NCI-H2171 treated with DMSO at 0.1 percent for 48 hours (cell line): ENCODE measurements at regions not wholly inside any gene's neighbourhood (a gene's known extent, or its start where the extent isn't known, plus 50 kb on each side); places are given as distances from the start of the nearest gene placed in this dataset.

ENCODE experiments used
- DNase-seq: peaks from one replicate; lab custom pipeline; 2025; lab: John Stamatoyannopoulos, UW

DNA sequence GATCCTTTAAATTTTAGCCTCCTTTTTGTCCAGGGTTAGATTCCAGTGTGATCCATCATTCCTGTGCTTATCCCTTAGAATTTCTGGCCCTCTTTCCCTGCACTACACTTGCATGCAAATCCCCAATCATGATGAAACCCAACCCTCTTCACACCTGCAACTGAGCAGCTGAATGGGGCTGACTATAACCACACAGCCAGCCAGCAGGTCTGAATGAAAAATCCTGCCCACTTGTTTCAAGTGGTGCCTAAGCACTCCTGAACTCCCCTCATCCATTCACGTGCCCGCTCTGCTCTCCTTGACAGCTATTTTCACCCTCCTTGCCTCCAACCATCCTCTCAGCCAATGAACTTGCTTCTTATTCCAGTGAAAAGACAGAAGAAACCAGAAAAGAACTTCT, 80.5 kb upstream of the AFF3 start:
- peak; percentile 5 for DNase-seq

DNA sequence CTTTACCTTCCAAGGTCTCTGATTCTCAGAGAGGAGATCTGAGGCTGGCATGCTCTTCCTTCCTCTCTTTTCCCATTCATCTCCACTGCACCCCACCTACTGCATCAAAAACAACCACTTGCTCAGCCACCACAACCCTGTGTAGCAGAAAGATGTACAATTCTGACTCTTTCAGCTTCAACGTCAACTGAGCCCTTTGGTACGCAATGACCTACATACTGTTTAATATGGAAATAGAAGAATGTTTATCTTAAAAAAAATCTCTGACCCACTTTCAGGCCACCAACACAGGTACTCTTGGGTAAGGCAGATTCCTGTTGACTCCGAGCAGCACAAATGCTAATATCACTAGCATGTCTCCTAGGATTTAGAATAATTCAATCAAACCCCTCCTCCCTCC, 76.2 kb upstream of the AFF3 start:
- no peak for DNase-seq

DNA sequence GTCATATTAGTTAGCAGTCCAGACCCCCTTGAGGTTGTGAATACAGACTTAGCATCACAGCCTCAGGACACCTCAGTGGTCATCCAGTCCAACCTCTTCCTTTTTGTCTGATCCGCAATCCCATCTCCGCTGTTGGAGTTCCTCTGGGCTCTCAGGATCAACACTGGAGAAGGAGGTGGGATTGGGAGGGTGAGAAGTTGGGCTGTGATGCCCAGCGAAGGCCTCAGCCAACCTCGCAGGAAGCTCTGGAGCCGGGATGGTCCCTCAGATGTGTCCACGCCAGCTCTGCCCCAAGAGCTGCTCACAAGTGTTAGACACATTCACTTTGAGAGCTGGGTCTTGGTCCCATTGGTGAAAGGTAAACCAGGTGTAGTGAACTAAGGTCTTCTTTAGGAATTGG, 74.9 kb upstream of the AFF3 start:
- DNase-seq = no peak

DNA sequence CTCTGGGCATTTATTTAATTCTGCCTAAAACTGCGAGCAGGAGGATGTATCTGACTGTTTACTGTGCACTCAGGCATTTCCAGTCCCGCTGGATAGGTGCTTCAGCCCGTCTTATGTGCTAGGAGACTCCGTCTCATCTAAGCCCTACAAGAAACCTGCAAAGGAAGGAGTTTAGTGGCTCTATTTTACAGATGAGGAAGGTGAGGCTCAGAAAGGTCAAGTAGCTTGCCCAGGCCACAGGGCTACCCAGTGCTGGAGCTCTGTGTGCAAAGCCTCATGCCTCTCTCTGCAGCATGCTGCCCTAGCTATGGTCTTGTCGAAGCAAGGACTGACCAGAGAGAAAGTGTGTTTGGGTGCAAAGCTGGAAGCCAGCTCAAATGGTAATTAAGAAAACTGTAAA, 73.6 kb upstream of the AFF3 start:
- no peak for DNase-seq

DNA sequence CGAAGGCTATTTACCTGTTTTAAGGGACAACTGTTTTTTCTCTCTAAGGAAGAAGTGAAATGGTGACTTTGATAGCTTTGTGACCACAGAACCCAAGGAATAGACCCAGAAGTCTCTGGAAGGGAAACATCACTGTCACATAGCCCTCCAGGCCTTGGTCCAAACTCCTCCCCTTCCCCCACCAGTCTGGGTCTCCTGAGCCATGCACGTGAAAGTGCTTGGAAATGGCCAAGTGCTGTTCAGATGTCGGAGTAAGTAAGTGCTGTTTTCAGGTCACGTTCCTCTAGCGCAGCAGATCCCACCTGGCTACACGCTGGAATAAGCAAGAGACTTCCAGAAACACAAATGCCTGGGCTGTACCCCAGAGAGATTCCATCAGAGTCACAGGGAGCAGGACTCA, 73.0 kb upstream of the AFF3 start:
- no peak for DNase-seq

DNA sequence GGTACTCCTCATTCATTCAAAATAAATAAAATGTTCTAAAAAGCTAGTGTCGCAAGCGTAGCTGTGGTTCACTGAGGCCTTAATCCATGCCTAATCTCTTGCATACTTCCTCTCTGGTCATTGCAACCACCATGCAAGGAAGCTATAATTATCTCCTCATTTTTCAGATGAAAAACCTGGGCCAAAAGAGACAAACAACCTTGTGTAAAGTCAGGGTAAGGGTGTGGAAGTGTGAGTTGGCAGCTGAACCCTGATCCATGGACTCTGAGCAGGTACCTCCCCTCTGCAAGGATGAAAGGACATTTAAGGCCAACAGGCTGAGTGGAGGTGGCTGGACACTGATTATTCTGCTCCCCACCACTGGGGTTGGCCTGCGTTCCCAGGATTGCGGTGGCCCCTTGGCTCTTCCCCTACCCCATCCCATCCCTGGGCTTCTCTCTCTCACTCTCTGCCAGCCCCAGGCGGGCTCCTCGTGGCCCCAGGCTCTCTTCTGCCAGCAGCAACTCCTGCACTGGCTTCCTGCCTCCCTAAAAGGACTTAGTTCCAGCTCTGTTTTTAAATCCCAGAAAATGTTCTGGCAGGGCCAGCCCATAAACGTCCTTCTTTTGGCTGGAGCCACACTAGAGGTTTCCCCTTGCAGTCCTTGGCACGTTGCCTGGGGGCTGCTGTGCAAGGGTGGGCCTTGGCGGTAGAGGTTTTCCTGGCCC, 72.0 kb upstream of the AFF3 start:
- DNase-seq = peak; percentile 12

DNA sequence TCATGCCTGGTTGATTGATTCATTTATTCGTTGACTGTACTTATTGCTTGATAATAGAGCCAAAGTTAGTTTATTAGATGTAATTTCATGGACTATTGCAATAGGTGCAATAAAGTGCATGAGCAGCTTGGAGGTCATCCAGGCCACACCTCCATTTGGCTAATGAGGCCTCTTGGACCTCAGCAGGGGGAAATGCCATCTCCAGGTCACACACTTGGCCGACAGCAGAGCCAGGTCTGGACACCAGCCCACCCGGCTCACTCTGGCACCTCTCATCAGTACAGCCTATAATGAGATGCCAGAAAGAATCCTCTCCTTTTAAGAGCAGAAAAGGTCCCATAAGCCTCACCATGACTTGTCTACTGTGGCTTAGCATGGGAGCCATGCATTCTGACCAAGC, 71.2 kb upstream of the AFF3 start:
- DNase-seq = no peak

DNA sequence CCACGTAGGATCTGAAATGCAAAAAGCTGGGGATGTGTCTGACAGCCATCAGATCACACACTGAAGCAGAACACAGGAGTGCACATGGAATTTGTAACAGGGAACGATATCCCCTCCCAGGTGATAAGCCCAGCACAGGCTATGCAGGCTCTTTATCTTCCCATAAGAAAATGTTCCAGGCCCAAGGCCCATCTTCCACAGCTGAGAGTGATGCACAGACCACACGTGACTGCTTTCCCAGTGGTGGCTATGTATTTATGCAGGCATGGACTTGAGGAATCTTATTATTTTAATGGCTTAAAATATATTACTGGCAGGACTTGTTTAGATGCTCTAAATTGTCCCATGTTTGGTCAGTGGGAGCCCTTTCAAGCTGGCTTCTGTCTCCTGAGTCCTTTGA, 70.5 kb upstream of the AFF3 start:
- DNase-seq = no peak

DNA sequence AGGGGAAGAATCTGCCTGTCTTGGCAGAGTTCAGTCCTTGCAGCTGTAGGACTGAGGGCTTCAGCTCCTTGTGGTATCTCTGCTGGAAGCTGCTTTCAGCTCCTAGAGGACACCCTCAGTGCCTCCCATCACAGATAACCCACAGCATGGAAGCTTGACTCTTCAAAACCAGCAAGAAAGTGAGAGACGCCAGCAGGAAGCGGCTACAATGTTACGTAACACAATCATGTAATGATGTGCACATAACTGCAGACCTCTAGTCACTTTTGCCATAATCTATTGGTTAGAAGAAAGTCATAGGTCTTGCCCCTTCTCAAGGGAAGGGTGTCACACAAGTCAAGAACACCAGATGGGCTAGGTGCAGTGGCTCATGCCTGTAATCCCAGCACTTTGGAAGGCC, 69.1 kb upstream of the AFF3 start:
- DNase-seq = no peak

DNA sequence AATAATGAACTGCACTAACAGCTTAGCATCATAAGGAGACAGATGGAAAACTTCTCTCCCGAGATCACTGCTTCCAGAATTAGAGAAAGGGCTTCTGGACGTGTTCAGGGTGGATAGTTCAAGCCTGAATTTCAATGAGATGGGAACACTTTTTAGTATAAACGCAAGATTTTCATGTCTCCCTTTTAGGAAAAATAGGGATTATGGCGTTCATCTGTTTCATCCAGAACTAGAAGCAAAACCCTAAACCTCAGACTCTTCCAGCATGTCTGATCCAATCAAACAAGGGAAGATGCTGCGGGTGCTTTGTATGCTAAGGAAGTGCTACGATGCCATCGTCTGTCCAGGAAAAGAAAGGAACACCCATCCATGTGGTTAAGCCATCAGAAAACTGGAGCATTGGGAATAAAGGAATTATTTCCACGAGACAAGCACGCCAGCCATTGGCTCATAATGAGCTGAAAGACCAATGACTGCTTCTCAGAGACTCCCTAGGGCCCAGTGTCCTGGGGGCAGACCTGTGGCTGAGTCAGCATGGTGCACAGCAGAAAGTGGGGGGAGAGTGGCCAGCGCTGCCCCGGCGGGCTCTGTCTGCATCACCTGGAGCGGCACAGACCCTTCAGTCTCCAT, 65.9 kb upstream of the AFF3 start:
- DNase-seq = peak; percentile 60

DNA sequence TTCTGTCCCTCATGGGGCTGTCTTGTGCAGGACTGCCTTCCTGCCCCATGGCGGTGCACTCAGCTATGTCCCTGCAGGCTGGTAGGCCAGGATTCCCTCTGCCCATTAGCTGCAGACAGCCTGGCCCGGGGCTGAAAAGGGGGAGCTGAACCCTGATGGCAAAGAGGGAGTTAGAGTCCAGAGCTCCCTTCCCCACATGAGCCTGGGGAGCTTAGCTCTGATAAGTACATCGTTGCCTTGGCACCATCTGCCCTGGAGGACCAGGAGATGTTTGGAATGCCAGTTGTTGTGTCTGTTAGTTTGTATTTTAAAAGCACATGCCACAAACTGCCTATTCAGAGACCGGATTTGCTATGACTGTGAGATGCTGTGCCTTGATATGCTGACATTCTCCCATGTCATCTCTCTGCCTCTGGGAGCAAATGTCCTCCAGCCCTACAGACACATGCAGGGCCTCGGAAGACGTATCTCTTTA, 65.1 kb upstream of the AFF3 start:
- no peak for DNase-seq

DNA sequence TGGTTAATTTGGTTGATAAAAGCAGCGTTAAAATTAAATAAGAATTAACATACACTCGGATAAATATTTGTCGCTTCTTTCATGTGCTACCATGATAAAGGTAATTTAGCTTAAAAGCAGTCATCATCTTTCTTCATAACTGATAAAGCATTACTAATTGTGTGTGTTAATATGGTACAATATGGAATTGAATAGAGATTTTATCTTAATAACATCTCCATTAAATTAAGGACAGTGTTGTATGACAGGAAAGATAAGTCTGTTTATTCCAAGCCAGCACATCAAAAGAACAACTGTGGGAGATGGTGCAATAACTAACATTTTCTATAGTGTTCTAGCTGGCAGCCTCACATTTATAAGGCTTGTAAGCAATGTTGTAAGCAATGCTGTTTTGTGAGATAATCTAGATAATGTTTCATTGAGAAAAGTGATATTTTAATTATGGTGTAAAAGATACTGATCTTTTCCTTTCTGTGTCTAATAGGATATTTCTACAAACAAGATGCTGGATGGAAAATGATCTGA, 64.4 kb upstream of the AFF3 start:
- no peak for DNase-seq

DNA sequence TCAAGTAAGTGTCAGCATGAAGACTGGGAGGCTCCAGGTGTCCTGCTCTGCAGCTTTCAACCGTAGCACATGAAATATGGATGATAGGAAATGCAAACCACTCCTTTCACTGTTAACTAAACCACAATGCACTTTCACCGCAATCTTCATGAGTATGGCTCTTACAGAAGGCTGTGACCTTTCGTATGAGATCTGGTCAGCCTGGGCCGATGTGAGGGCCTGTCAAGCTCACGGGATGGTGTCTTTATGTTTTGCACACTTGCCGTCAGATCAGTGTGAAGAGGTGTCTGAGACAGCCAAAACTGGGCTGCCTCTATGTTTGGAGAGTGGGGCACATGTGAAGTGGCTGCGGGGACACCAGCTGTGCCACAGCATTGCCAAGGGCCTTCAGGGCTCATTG, 62.8 kb upstream of the AFF3 start:
- DNase-seq = no peak

DNA sequence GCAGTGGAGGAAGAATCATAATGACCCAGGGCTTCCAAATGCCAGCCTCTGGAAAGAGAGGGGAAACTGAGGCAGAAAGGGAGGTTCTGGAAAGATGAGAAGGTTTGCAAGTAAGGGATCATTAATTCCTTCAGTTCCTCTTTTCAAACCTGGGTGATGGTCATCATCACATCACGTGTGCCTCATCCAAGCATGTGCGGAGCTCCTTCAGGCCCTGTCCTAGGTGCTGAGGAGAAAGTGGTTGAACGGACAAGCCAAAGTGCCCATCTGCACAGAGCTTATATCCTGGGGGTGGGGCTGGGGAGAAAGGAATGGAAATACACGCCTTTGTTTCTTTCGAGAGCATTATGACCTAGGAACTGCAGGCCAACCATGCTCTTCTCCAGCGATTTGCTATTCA, 60.2 kb upstream of the AFF3 start:
- DNase-seq = no peak

DNA sequence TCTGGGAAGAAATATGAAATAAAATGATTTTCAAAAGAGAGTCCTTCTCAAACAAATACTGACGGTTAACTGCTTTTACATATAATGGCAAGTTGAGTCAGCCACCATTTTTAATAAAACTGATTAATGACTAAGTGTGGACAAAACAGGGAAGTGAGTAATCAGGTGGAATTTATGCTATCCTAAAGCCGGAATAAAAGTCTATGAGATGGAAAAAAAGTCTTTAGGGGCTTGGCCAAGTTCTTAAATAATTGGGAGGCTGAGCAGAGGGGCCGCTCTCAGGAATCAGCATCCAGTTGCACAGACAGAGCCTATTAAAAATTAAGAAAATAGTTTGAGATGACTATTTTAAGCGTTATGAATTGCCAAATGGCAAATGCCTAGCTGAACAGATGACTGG, 58.6 kb upstream of the AFF3 start:
- no peak for DNase-seq

DNA sequence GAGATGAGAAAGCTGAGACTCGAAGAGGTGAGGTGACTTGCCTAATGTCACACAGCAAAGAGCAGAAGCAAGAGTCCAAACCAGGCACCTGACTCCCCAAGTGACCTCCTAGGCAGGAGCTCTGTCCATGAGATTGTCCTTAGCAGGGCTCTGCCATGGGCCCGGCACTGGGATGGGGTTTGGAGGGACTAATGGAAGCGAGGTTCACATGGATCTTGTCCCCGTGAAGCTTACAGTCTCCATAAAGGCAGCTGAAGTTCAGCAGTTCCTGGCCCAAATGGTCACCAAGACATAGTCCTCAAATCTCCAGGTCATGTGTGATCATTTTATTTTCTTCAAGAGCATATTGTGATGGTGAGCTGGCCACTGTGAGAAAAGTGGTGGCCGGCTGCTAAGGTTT, 57.0 kb upstream of the AFF3 start:
- no peak for DNase-seq

DNA sequence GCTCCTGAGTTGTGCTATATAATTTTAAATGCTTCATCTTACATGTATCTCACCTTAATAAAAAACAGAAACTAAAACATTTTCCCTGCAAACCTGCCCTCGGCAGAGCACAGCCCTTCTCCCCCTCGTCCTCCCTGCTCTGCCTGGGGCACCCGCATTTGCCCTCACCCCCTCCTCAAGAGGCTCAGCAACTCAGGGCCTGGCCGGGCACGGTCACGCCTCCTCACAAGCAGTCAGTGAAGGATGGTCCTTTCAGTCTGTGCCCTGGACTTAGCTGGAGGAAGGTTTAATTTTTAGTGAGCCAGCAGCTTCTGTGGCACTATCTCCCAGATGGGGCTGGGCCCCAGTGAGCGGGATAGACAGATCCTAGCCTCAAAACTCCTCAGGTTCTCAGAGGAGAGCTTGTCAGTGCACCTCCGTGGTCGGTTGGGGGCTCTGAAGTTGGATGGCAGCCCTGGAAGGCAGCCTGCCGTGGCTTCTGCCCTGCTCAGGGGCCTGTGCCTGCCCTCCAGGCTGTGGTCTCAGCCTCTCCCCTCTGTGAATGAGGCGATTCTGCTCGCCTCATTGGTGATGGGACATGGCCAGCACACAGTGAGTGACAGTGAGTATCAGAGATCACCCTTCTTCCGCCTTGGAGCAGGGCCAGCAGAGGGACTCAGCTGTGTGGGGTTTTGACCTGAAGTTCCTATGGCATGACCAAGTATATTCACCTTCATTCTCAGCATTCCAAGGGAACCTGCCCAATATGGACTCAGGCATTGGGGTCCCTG, 56.3 kb upstream of the AFF3 start:
- no peak for DNase-seq

DNA sequence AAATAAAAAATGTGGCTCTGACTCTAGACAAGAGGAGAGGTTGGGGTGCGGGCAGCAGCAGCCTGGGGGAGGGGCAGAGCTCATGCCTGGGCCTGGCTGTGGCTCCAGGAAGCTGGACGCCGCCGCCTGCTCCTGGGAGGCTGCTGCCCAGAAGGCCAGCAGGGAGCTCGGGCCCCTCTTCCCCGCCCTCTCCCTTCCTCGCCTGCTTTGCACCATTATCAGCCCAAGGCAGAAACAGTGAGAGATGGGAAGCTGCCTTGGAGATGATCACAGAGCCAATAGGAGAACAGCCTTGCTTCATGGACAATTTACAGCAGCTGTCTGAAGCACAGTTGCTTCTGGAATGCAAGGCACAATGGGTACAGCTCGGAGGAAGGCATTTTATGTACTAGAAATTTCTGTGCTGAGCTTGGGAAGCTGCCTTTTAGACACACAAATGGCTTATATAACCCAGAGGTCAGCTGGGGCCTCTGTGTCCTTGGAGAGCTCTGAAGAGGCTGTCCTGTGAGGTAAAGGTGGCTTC, 55.3 kb upstream of the AFF3 start:
- no peak for DNase-seq

DNA sequence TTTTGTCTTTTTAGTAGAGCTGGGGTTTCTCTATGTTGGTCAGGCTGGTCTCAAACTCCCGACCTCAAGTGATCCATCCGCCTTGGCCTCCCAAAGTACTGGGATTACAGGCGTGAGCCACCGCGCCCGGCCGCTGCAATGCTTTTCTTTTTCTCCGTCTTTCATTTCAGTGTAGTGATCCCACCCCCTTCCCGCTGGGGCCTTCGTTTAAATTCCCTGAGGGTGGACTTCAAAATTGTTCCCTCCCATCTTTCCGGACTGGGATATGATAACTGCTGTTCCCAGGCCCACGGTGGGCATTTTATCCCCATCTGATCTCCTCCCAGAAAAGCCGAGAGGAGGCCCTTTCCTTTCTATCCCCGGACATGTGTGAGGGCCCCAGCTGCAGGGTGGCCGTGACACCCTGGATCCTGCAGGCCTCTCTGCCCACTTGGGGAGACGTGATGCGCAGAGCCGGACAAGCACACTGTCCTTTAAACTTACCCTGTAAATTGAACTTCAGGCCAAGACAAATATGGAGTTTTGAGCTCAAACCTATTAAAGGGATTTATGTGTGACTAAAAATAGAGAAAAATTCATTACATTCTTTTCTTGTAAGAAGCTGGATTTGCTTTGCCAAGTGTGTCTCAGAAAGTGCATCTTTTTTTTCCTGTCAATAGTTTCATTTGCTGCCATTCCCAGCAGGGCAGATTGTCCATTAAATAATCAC, 54.5 kb upstream of the AFF3 start:
- DNase-seq = no peak

DNA sequence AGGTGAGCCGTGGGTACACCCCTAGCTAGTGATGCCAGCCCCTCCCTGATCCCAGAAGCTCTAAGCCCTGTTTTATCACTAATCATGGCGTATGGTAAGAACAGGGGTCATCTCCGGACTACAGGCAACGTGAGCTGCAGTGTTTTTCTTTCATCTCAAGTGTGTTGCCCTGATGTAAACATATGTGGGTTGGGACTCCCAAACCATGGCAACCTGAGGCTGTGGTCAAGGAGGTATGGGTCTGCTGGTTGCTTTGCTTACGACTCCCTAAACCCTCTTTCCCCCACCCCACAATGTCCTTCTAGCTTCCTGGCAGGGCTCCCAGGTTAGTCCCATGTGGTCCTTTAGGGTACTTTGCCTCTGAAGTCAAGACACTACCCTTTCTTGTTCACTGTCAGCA, 53.6 kb upstream of the AFF3 start:
- no peak for DNase-seq

DNA sequence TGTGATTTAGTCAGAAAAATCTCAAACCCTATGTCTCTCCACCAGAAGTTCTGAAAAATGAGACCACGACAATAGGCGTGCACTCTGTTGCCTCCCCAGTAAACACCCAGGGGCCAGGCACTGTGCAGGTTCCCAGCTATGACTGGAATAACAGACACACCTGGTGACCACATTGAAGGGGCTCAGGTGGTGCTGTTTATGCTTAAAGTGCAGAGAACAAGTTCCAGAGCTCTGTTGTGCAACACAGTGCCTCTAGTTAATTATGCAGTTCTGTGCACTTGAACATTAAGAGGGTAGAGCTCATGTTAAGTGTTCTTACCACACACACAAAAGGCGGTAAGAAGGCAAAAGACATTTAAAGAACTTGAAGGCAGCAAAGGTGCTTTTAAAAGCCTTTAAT, 52.6 kb upstream of the AFF3 start:
- peak; percentile 69 for DNase-seq

DNA sequence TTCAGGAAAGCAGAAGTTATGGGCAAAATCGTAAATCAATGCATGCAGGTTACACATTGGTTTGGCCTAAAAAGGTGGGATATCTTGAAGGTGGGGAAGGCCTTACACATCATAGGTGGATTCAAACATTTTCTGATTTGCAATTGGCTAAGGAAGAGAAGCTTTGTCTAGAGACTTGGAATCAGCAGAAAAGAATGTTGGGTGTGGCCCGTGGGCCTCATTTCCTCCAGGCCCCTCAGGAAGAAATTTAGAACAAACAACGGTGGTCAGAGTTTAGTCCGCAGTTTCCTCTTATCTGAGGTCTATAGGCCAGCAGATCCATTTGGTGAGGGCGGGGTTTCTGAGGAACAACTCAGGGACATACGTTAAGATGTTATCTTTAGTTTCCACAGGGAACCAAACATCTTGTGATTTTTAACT, 50.9 kb upstream of the AFF3 start:
- DNase-seq = no peak
